Mammary epithelial cell (primary cell): ENCODE measurements at regions not wholly inside any gene's neighbourhood (a gene's known extent, or its start where the extent isn't known, plus 50 kb on each side); places are given as distances from the start of the nearest gene placed in this dataset.

Experiments used
- CTCF ChIP-seq, 2 donors: IDR thresholded peaks in 1 of 2; conservative IDR thresholded peaks in 1 of 2; 2 replicates each; pipeline ENCODE4 v1.5.1; 2011 to 2012; ENCODE audit warnings: inconsistent platforms in 2 of 2, low read length in 2 of 2, mild to moderate bottlenecking in 2 of 2, control low read depth in 1 of 2, low read depth in 1 of 2; ENCODE audit not compliant: insufficient read depth in 1 of 2; ENCODE audit errors: extremely low read depth in 1 of 2
- EZH2 ChIP-seq: IDR thresholded peaks from 2 replicates; pipeline ENCODE4 v1.6.1; 2012; ENCODE audit warnings: low read length, inconsistent platforms, borderline replicate concordance

GRCh38 chr18:25420077-25420825, 68.3 kb upstream of the ZNF521 start:
- TF ChIP-seq CTCF (conservative IDR thresholded peaks at IDR 0.05 in 1 of 2, IDR thresholded peaks at IDR 0.05 in 1 of 2; ENCODE audit: extremely low read depth in 1 of 2, insufficient read depth in 1 of 2, low read depth in 1 of 2, low read length in 2 of 2), result no peak
- TF ChIP-seq EZH2, result no peak
